ENCODE measurements at regions not wholly inside any gene's neighbourhood (a gene's known extent, or its start where the extent isn't known, plus 50 kb on each side); places are given as distances from the start of the nearest gene placed in this dataset.

- Histone ChIP-seq H4K20me1 (replicated peaks; ENCODE audit: insufficient read depth) (no peaks in the 10 kb centered on the region), H3K27me3 (ENCODE audit: insufficient read depth) (no peaks in the 10 kb centered on the region), H3K36me3 (ENCODE audit: insufficient read depth) (0 out of 2 replicates have a peak, but pooled peaks cover 3% of the 10 kb centered on the region), H3K9me2 (ENCODE audit: insufficient read depth) (0 out of 2 replicates have a peak, but pooled peaks cover 7% of the 10 kb centered on the region), H3K4me2 (no peak overlapping the region), H3K79me2 (replicated peaks; ENCODE audit: insufficient read depth) (no peaks in the 10 kb centered on the region), H3K27ac (ENCODE audit: low read depth) (no peak overlapping the region), H3K4me1 (ENCODE audit: insufficient read depth) (peaks cover 12% of the 10 kb centered on the region; the same call in 1 of the 2 replicates), H2AFZ (no peak overlapping the region), H3K4me3 (no peak overlapping the region), H3F3A (replicated peaks; ENCODE audit: low read depth) (no peaks in the 10 kb centered on the region)
- Mint-ChIP-seq H3K36me3 (ENCODE audit: low read depth) (peaks cover 12% of the 10 kb centered on the region; the same call in 2 of the 3 replicates), H3K4me3 (no peak overlapping the region), H3K27ac (no peak overlapping the region), H3K9me3 (peaks cover 27% of the 10 kb centered on the region), H3K27me3 (ENCODE audit: insufficient read depth, low read depth, poor library complexity) (peaks cover 2% of the 10 kb centered on the region), H3K4me1 (peaks cover 14% of the 10 kb centered on the region)
- TF ChIP-seq NANOG (IDR thresholded peaks at IDR 0.05; ENCODE audit: borderline replicate concordance) (no peak), ZNF331 (CRISPR knock-in tag; IDR thresholded peaks at IDR 0.05; ENCODE audit: low read depth) (no peak), STAT1 (IDR thresholded peaks at IDR 0.05; ENCODE audit: unreplicated experiment) (no peak), ZNF462 (CRISPR knock-in tag; IDR thresholded peaks at IDR 0.05) (no peak), JUNB (IDR thresholded peaks at IDR 0.05; ENCODE audit: unreplicated experiment) (no peak), CTCF (conservative IDR thresholded peaks at IDR 0.05; ENCODE audit: low read depth in 2 of 2) (no peak), REST (IDR thresholded peaks at IDR 0.05; ENCODE audit: unreplicated experiment) (no peak), EZH2 (IDR thresholded peaks at IDR 0.05; ENCODE audit: low read depth, unreplicated experiment) (no peak), ZNF114 (CRISPR knock-in tag; IDR thresholded peaks at IDR 0.05) (no peak), EZH2phosphoT487 (IDR thresholded peaks at IDR 0.05; ENCODE audit: unreplicated experiment) (no peak), CREB1 (CRISPR knock-in tag; IDR thresholded peaks at IDR 0.05; ENCODE audit: low read depth) (no peak), POLR2AphosphoS5 (IDR thresholded peaks at IDR 0.05; ENCODE audit: low read depth) (no peak)
- no peak for DNase-seq (ENCODE audit: low spot score)
- ATAC-seq: no peak
These were observed 442.9 kb upstream of the BOD1L1 start for GRCh38 chr4:14070289-14070880.

Data from GM23338 (cell line).